IMR-90 (cell line): ENCODE measurements at regions not wholly inside any gene's neighbourhood (a gene's known extent, or its start where the extent isn't known, plus 50 kb on each side); places are given as distances from the start of the nearest gene placed in this dataset.

ENCODE experiments used
- ATAC-seq: fragments of 200-7000 bp; cut with Tn5 transposase; 2 replicates; pipeline ENCODE4 v1.9.1; 2020; ENCODE audit warnings: low read depth, mild to moderate bottlenecking, moderate library complexity
- BruUV-seq: library from RNA; stranded (reverse); fragments of 400-500 nt; replicated peaks from 2 replicates; lab custom pipeline; 2021; lab: Mats Ljungman, UMichigan
- CTCF ChIA-PET: fragments of 300-600 bp; formaldehyde crosslinking; extraction: SDS; loops from one replicate; lab custom pipeline; 2021; ENCODE audit warnings: antibody characterized with exemption; lab: Yijun Ruan, JAX
- POLR2A ChIA-PET: fragments of 300-600 bp; sonication (Branson Sonifier 250); formaldehyde crosslinking; loops from one replicate; lab custom pipeline; 2022; ENCODE audit warnings: antibody characterized with exemption; ENCODE audit not compliant: unreplicated experiment; lab: Charles Lee
- DNase-seq: peaks from one replicate; pipeline ENCODE4 v3.0.0; 2013
- H2AFZ ChIP-seq: replicated peaks from 2 replicates; pipeline ENCODE3; 2013; ENCODE audit warnings: low read length, mild to moderate bottlenecking; ENCODE audit not compliant: poor library complexity
- H2AK5ac ChIP-seq: 2 replicates; pipeline ENCODE4 v1.6.1; 2013; ENCODE audit warnings: low read depth, low read length, inconsistent platforms
- H2AK9ac ChIP-seq: replicated peaks from 2 replicates; pipeline ENCODE3; 2013; ENCODE audit warnings: mild to moderate bottlenecking, low read depth, low read length, moderate library complexity; ENCODE audit not compliant: poor library complexity
- H2BK120ac ChIP-seq: 2 replicates; pipeline ENCODE4 v1.6.1; 2013; ENCODE audit warnings: low read depth, low read length, inconsistent platforms
- H2BK15ac ChIP-seq: 3 replicates; pipeline ENCODE4 v1.6.1; 2013; ENCODE audit warnings: low read depth, low read length, inconsistent platforms
- H2BK20ac ChIP-seq: 2 replicates; pipeline ENCODE4 v1.6.1; 2013; ENCODE audit warnings: low read depth, mild to moderate bottlenecking, inconsistent platforms, low read length, moderate library complexity
- H2BK5ac ChIP-seq: 2 replicates; pipeline ENCODE4 v1.6.1; 2013; ENCODE audit warnings: mild to moderate bottlenecking, low read depth, low read length, inconsistent platforms; ENCODE audit not compliant: poor library complexity, severe bottlenecking
- H3K14ac ChIP-seq: replicated peaks from 2 replicates; pipeline ENCODE4 v1.6.1; 2013; ENCODE audit warnings: low read depth, low read length, inconsistent platforms
- H3K18ac ChIP-seq: 2 replicates; pipeline ENCODE4 v1.6.1; 2013; ENCODE audit warnings: low read depth, low read length, control low read depth
- H3K23ac ChIP-seq: 2 replicates; pipeline ENCODE4 v1.6.1; 2013; ENCODE audit warnings: low read depth, low read length, inconsistent platforms
- H3K27ac ChIP-seq: 2 replicates; pipeline ENCODE4 v1.5.1; 2013; ENCODE audit warnings: mild to moderate bottlenecking, control low read depth, low read length; ENCODE audit not compliant: insufficient read depth
- H3K27me3 ChIP-seq: 2 replicates; pipeline ENCODE4 v1.6.1; 2013; ENCODE audit warnings: low read length; ENCODE audit not compliant: control insufficient read depth, insufficient read depth
- H3K36me3 ChIP-seq: 2 replicates; pipeline ENCODE4 v1.6.1; 2013; ENCODE audit warnings: low read length, mixed read lengths; ENCODE audit not compliant: control insufficient read depth, insufficient read depth
- H3K4ac ChIP-seq: 2 replicates; pipeline ENCODE4 v1.6.1; 2013; ENCODE audit warnings: low read depth, low read length, inconsistent platforms
- H3K4me1 ChIP-seq: 2 replicates; pipeline ENCODE4 v1.6.1; 2013; ENCODE audit warnings: low read length, mixed read lengths; ENCODE audit not compliant: control insufficient read depth, insufficient read depth
- H3K4me2 ChIP-seq: 2 replicates; pipeline ENCODE4 v1.6.1; 2013; ENCODE audit warnings: low read depth, mild to moderate bottlenecking, control low read depth, low read length, moderate library complexity
- H3K4me3 ChIP-seq: 2 replicates; pipeline ENCODE4 v1.5.1; 2013; ENCODE audit warnings: low read depth, mild to moderate bottlenecking, control low read depth, low read length, moderate library complexity; ENCODE audit not compliant: insufficient read depth
- H3K56ac ChIP-seq: 2 replicates; pipeline ENCODE4 v1.6.1; 2013; ENCODE audit warnings: low read length, inconsistent platforms; ENCODE audit not compliant: insufficient read depth; ENCODE audit errors: extremely low read depth
- H3K79me1 ChIP-seq, 2 experiments: 2 replicates each; pipeline ENCODE4 v1.6.1; 2013; ENCODE audit warnings: low read length in 2 of 2, inconsistent platforms in 1 of 2, low read depth in 1 of 2
- H3K9ac ChIP-seq: 2 replicates; pipeline ENCODE4 v1.6.1; 2013; ENCODE audit warnings: low read depth, low read length, control low read depth
- H3K9me1 ChIP-seq: 2 replicates; pipeline ENCODE4 v1.6.1; 2013; ENCODE audit warnings: low read length, inconsistent platforms; ENCODE audit not compliant: insufficient read depth
- H3K9me3 ChIP-seq: 2 replicates; pipeline ENCODE4 v1.6.1; 2013; ENCODE audit warnings: low read length; ENCODE audit not compliant: control insufficient read depth, insufficient read depth
- H4K20me1 ChIP-seq: 2 replicates; pipeline ENCODE4 v1.6.1; 2013; ENCODE audit warnings: low read length, inconsistent platforms; ENCODE audit not compliant: insufficient read depth
- H4K5ac ChIP-seq: 2 replicates; pipeline ENCODE4 v1.6.1; 2013; ENCODE audit warnings: mild to moderate bottlenecking, low read depth, low read length, control low read depth
- H4K8ac ChIP-seq, 2 experiments: 2 replicates each; pipeline ENCODE4 v1.6.1; 2013; ENCODE audit warnings: low read depth in 2 of 2, low read length in 2 of 2, control low read depth in 1 of 2, inconsistent platforms in 1 of 2
- H4K91ac ChIP-seq: 2 replicates; pipeline ENCODE4 v1.6.1; 2013; ENCODE audit warnings: low read depth, low read length, inconsistent platforms; ENCODE audit not compliant: insufficient read depth
- CHD1 ChIP-seq: IDR thresholded peaks from 2 replicates; pipeline ENCODE4 v1.6.1; 2012; ENCODE audit warnings: low read depth, low read length, improper control_type of control experiment
- NFE2L2 ChIP-seq: fragments of 150-350 bp; IDR thresholded peaks from 2 replicates; pipeline ENCODE4 v1.6.1; 2016; ENCODE audit warnings: low read depth, mild to moderate bottlenecking, low read length
- POLR2A ChIP-seq: IDR thresholded peaks from 2 replicates; pipeline ENCODE4 v1.6.1; 2012; ENCODE audit warnings: mild to moderate bottlenecking, low read depth, low read length
- WGBS, 2 experiments: methylation state at CpG; one replicate each; pipeline versions ENCODE4 v1.1.5 to v1.1.7; 2013; ENCODE audit warnings: missing lambda C conversion rate in 2 of 2; ENCODE audit not compliant: insufficient read length in 1 of 2; ENCODE audit errors: extremely low coverage in 2 of 2; 5-methylcytosine and 5-hydroxymethylcytosine counted together
- dilution Hi-C: fragments of 300-500 bp; cut with HindIII; formaldehyde crosslinking; loops from one replicate; pipeline ENCODE4 v1.14.3; 2018; ENCODE audit warnings: low sequenced_read_pairs; ENCODE audit not compliant: unreplicated experiment
- in situ Hi-C: fragments of 300-500 bp; cut with MboI; formaldehyde crosslinking; loops from 3 replicates; pipeline ENCODE4 v1.14.3; 2019; ENCODE audit warnings: low sequenced_read_pairs, inconsistent platforms, mixed read lengths
- intact Hi-C: fragments of 100-400 bp; cut with micrococcal nuclease; formaldehyde crosslinking; loops from 2 replicates; pipeline ENCODE4 v1.10.0; 2022

- DNase-seq (no peak), ATAC-seq (no peak)
- Histone ChIP-seq H4K20me1 (no peaks in the 10 kb centered on the region), H2AK5ac (no peak overlapping the region), H3K27me3 (no peaks in the 10 kb centered on the region), H2AK9ac (no peak overlapping the region), H3K23ac (no peak overlapping the region), H2BK20ac (no peak overlapping the region), H3K14ac (no peak overlapping the region), H3K9ac (no peak overlapping the region), H3K79me1 (no peaks in the 10 kb centered on the region), H4K5ac (no peak overlapping the region), H2BK5ac (no peak overlapping the region), H4K8ac (no peak overlapping the region), H3K9me1 (no peaks in the 10 kb centered on the region), H3K27ac (no peak overlapping the region), H3K9me3 (no peaks in the 10 kb centered on the region), H2BK15ac (no peak overlapping the region), H3K56ac (no peak overlapping the region), H3K4me3 (no peak overlapping the region), H3K4me2 (no peak overlapping the region), H3K4ac (no peak overlapping the region), H3K36me3 (no peaks in the 10 kb centered on the region), H4K91ac (no peak overlapping the region), H2BK120ac (no peak overlapping the region), H3K18ac (no peak overlapping the region), H2AFZ (no peak overlapping the region), H3K4me1 (no peaks in the 10 kb centered on the region)
- POLR2A ChIA-PET: no interaction called here
- CTCF ChIA-PET: no interaction called here
- in situ Hi-C loops (no loop called here), intact Hi-C loops (no loop called here), dilution Hi-C loops (no loop called here)
- no TSS peak for BruUV-seq
- WGBS, 2 experiments: no CpG with 5 or more reads among the region's 4 CpGs
- TF ChIP-seq NFE2L2: no peak
- no peak for TF ChIP-seq CHD1
- TF ChIP-seq POLR2A: no peak
These were observed 137.0 kb upstream of the DPT start for GRCh38 chr1:168865850-168866620.
